NT2/D1 (cell line): ENCODE measurements at regions not wholly inside any gene's neighbourhood (a gene's known extent, or its start where the extent isn't known, plus 50 kb on each side); places are given as distances from the start of the nearest gene placed in this dataset.

ENCODE experiments used
- DNase-seq: peaks from one replicate; pipeline ENCODE4 v3.0.0-alpha.2; 2011; ENCODE audit warnings: low read depth, low spot score
- H3K27me3 ChIP-seq: 2 replicates; pipeline ENCODE4 v1.6.0; 2011; ENCODE audit warnings: mild to moderate bottlenecking; ENCODE audit not compliant: insufficient read length, insufficient read depth
- H3K36me3 ChIP-seq: 2 replicates; pipeline ENCODE4 v1.6.1; 2011; ENCODE audit warnings: mild to moderate bottlenecking, low read length, mixed read lengths; ENCODE audit not compliant: insufficient read depth, insufficient read length
- H3K4me1 ChIP-seq: 2 replicates; pipeline ENCODE4 v1.5.1; 2011; ENCODE audit not compliant: insufficient read depth, insufficient read length
- H3K4me3 ChIP-seq: 2 replicates; pipeline ENCODE4 v1.5.1; 2011; ENCODE audit warnings: low read depth; ENCODE audit not compliant: insufficient read length
- H3K9ac ChIP-seq: 2 replicates; pipeline ENCODE4 v1.6.0; 2011; ENCODE audit warnings: low read depth; ENCODE audit not compliant: insufficient read length
- H3K9me3 ChIP-seq: 2 replicates; pipeline ENCODE4 v1.5.1; 2011; ENCODE audit warnings: mild to moderate bottlenecking, low read length; ENCODE audit not compliant: insufficient read depth
- SUZ12 ChIP-seq: IDR thresholded peaks from 2 replicates; pipeline ENCODE4 v1.6.1; 2011; ENCODE audit not compliant: insufficient read length, insufficient read depth; ENCODE audit errors: extremely low read depth
- YY1 ChIP-seq: IDR thresholded peaks from 2 replicates; pipeline ENCODE4 v1.6.1; 2011; ENCODE audit not compliant: insufficient read length, insufficient read depth
- ZNF274 ChIP-seq: IDR thresholded peaks from 2 replicates; pipeline ENCODE4 v1.6.1; 2011; ENCODE audit warnings: mild to moderate bottlenecking, low read depth, low read length

GRCh38 chr9:127553793-127554192 lies 58.3 kb upstream of the STXBP1 start:
- H3K4me3 ChIP-seq: no peak overlapping the region
- TF ChIP-seq SUZ12 (no peak), ZNF274 (no peak), YY1 (no peak)
- H3K36me3 ChIP-seq: peaks cover 56% of the 10 kb centered on the region
- no peak for DNase-seq
- H3K27me3 ChIP-seq: no peaks in the 10 kb centered on the region
- no peaks in the 10 kb centered on the region for H3K9me3 ChIP-seq
- peaks cover 28% of the 10 kb centered on the region for H3K4me1 ChIP-seq
- no peak overlapping the region for H3K9ac ChIP-seq

- peaks cover 58% of the 10 kb centered on the region for H3K36me3 ChIP-seq
- H3K27me3 ChIP-seq: no peaks in the 10 kb centered on the region
- no peak for DNase-seq
- peaks cover 32% of the 10 kb centered on the region for H3K4me1 ChIP-seq
- peak overlapping the region; percentile 70 for H3K9ac ChIP-seq
- H3K4me3 ChIP-seq: no peak overlapping the region
- TF ChIP-seq YY1: no peak
- no peak for TF ChIP-seq ZNF274
- no peak for TF ChIP-seq SUZ12
- no peaks in the 10 kb centered on the region for H3K9me3 ChIP-seq
These were observed 56.9 kb upstream of the STXBP1 start for GRCh38 chr9:127554966-127555839.

- Histone ChIP-seq H3K36me3 (peaks cover 60% of the 10 kb centered on the region), H3K27me3 (no peaks in the 10 kb centered on the region), H3K9me3 (no peaks in the 10 kb centered on the region), H3K4me3 (no peak overlapping the region), H3K4me1 (peaks cover 41% of the 10 kb centered on the region), H3K9ac (peak overlapping the region; percentile 70)
- TF ChIP-seq ZNF274: no peak
- no peak for TF ChIP-seq YY1
- TF ChIP-seq SUZ12: no peak
- DNase-seq: no peak
These were observed 55.9 kb upstream of the STXBP1 start for GRCh38 chr9:127555840-127556820.

- DNase-seq: no peak
- no peaks in the 10 kb centered on the region for H3K27me3 ChIP-seq
- H3K4me3 ChIP-seq: no peak overlapping the region
- H3K36me3 ChIP-seq: peaks cover 60% of the 10 kb centered on the region
- H3K4me1 ChIP-seq: peaks cover 46% of the 10 kb centered on the region
- H3K9ac ChIP-seq: no peak overlapping the region
- no peak for TF ChIP-seq YY1
- no peaks in the 10 kb centered on the region for H3K9me3 ChIP-seq
These were observed 55.2 kb upstream of the STXBP1 start for GRCh38 chr9:127556871-127557270.

- peaks cover 49% of the 10 kb centered on the region for H3K4me1 ChIP-seq
- no peak for DNase-seq
- TF ChIP-seq YY1 (no peak), ZNF274 (no peak), SUZ12 (no peak)
- peaks cover 59% of the 10 kb centered on the region for H3K36me3 ChIP-seq
- peak overlapping the region; percentile 37 for H3K9ac ChIP-seq
- no peak overlapping the region for H3K4me3 ChIP-seq
- no peaks in the 10 kb centered on the region for H3K9me3 ChIP-seq
- H3K27me3 ChIP-seq: no peaks in the 10 kb centered on the region
These were observed 54.6 kb upstream of the STXBP1 start for GRCh38 chr9:127557466-127557869.

GRCh38 chr9:127557998-127558546 lies 54.0 kb upstream of the STXBP1 start:
- peaks cover 55% of the 10 kb centered on the region for H3K4me1 ChIP-seq
- peaks cover 62% of the 10 kb centered on the region for H3K36me3 ChIP-seq
- no peak overlapping the region for H3K4me3 ChIP-seq
- H3K9me3 ChIP-seq: no peaks in the 10 kb centered on the region
- no peak for DNase-seq
- no peaks in the 10 kb centered on the region for H3K27me3 ChIP-seq
- TF ChIP-seq YY1: no peak
- H3K9ac ChIP-seq: peak overlapping the region; percentile 37
